ENCODE measurements at regions not wholly inside any gene's neighbourhood (a gene's known extent, or its start where the extent isn't known, plus 50 kb on each side); places are given as distances from the start of the nearest gene placed in this dataset.

- no peak for DNase-seq
Observed at GRCh38 chr16:77668201-77668600, 54.1 kb upstream of the NUDT7 start.

GRCh38 chr16:77669057-77669456 lies 53.3 kb upstream of the NUDT7 start:
- no peak for DNase-seq

Data from NCI-H345 (cell line).